Loucy (cell line): ENCODE measurements at regions not wholly inside any gene's neighbourhood (a gene's known extent, or its start where the extent isn't known, plus 50 kb on each side); places are given as distances from the start of the nearest gene placed in this dataset.

Experiments used
- H2AFZ ChIP-seq: fragments of 200-600 bp; sonication (generic); 2 replicates; pipeline ENCODE4 v1.6.0; 2016; ENCODE audit warnings: antibody characterized with exemption, mild to moderate bottlenecking, low read length, moderate library complexity
- H3F3A ChIP-seq: fragments of 200-600 bp; 2 replicates; pipeline ENCODE4 v1.6.0; 2016; ENCODE audit warnings: antibody characterized with exemption, low read depth, mild to moderate bottlenecking
- H3K27me3 ChIP-seq: fragments of 200-600 bp; sonication (generic); 2 replicates; pipeline ENCODE4 v1.6.1; 2014; ENCODE audit warnings: low read length, mild to moderate bottlenecking; ENCODE audit not compliant: insufficient read depth, poor library complexity, severe bottlenecking
- H3K36me3 ChIP-seq: fragments of 200-600 bp; sonication (generic); 2 replicates; pipeline ENCODE4 v1.6.1; 2016; ENCODE audit warnings: low read length; ENCODE audit not compliant: insufficient read depth
- H3K4me1 ChIP-seq: fragments of 200-600 bp; sonication (generic); 2 replicates; pipeline ENCODE4 v1.5.1; 2014; ENCODE audit warnings: low read length, mild to moderate bottlenecking; ENCODE audit not compliant: insufficient read depth, poor library complexity, severe bottlenecking
- H3K4me2 ChIP-seq: fragments of 200-600 bp; sonication (generic); 2 replicates; pipeline ENCODE4 v1.6.0; 2014; ENCODE audit warnings: antibody characterized with exemption, low read length, low read depth, mild to moderate bottlenecking; ENCODE audit not compliant: poor library complexity, severe bottlenecking
- H3K4me3 ChIP-seq: fragments of 200-600 bp; sonication (generic); 2 replicates; pipeline ENCODE4 v1.5.1; 2014; ENCODE audit warnings: low read length, mild to moderate bottlenecking, mixed read lengths; ENCODE audit not compliant: poor library complexity, severe bottlenecking
- H3K79me2 ChIP-seq: fragments of 200-600 bp; sonication (generic); 2 replicates; pipeline ENCODE4 v1.6.1; 2014; ENCODE audit warnings: low read length; ENCODE audit not compliant: insufficient read depth
- H3K9ac ChIP-seq: fragments of 200-600 bp; sonication (generic); 2 replicates; pipeline ENCODE4 v1.6.0; 2014; ENCODE audit warnings: mild to moderate bottlenecking, low read depth, low read length, moderate library complexity; ENCODE audit not compliant: poor library complexity, severe bottlenecking
- H3K9me2 ChIP-seq: fragments of 200-600 bp; sonication (generic); replicated peaks from 2 replicates; pipeline ENCODE4 v1.6.1; 2016; ENCODE audit warnings: low read depth, low read length, mixed read lengths
- H3K9me3 ChIP-seq: fragments of 200-600 bp; sonication (generic); 2 replicates; pipeline ENCODE4 v1.6.1; 2014; ENCODE audit warnings: mild to moderate bottlenecking, antibody characterized with exemption, low read length, low read depth; ENCODE audit not compliant: insufficient read depth
- H4K20me1 ChIP-seq: fragments of 200-600 bp; sonication (generic); 2 replicates; pipeline ENCODE4 v1.6.0; 2014; ENCODE audit warnings: antibody characterized with exemption, low read length, mild to moderate bottlenecking; ENCODE audit not compliant: insufficient read depth, poor library complexity, severe bottlenecking
- CTCF ChIP-seq: fragments of 200-600 bp; sonication (generic); conservative IDR thresholded peaks from 2 replicates; pipeline ENCODE4 v1.5.1; 2014; ENCODE audit warnings: mild to moderate bottlenecking, antibody characterized with exemption, low read length
- EZH2phosphoT487 ChIP-seq: fragments of 200-600 bp; IDR thresholded peaks from 2 replicates; pipeline ENCODE4 v1.6.1; 2018; ENCODE audit warnings: antibody characterized with exemption, mild to moderate bottlenecking, moderate library complexity, borderline replicate concordance

GRCh38 chr6:147986846-147987245, 355.8 kb upstream of the SASH1 start:
- Histone ChIP-seq H3K4me1 (peaks cover 12% of the 10 kb centered on the region), H3K4me2 (no peak overlapping the region), H3K36me3 (no peaks in the 10 kb centered on the region), H3K9me3 (no peaks in the 10 kb centered on the region), H2AFZ (no peak overlapping the region), H3F3A (no peaks in the 10 kb centered on the region), H3K27me3 (no peaks in the 10 kb centered on the region), H3K9me2 (no peaks in the 10 kb centered on the region), H3K9ac (no peak overlapping the region), H3K4me3 (no peak overlapping the region), H3K79me2 (no peaks in the 10 kb centered on the region), H4K20me1 (no peaks in the 10 kb centered on the region)
- TF ChIP-seq EZH2phosphoT487 (no peak), CTCF (no peak)

DNA sequence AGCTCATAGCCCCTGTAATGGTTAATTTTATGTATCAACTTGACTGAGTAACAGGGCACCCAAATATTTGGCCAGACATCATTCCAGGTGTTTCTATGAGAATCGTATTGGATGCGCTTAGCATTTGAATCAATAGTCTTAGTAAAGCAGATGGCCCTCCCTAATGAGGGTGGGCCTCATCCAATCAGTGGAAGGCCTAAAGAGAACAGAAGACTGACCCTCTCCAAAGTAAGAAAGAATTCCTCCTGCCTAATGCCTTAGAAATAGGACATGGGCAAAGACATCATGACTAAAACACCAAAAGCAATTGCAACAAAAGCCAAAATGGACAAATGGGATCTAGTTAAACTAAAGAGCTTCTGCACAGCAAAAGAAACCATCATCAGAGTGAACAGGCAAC, 352.5 kb upstream of the SASH1 start:
- Histone ChIP-seq H3K4me3 (no peak overlapping the region), H3K27me3 (no peaks in the 10 kb centered on the region), H3K9me3 (no peaks in the 10 kb centered on the region), H3K9ac (no peak overlapping the region), H3K36me3 (no peaks in the 10 kb centered on the region), H4K20me1 (no peaks in the 10 kb centered on the region), H3K9me2 (no peaks in the 10 kb centered on the region), H3F3A (no peaks in the 10 kb centered on the region), H3K4me2 (no peak overlapping the region), H3K4me1 (peaks cover 12% of the 10 kb centered on the region), H2AFZ (no peak overlapping the region), H3K79me2 (no peaks in the 10 kb centered on the region)
- no peak for TF ChIP-seq CTCF
- no peak for TF ChIP-seq EZH2phosphoT487

DNA sequence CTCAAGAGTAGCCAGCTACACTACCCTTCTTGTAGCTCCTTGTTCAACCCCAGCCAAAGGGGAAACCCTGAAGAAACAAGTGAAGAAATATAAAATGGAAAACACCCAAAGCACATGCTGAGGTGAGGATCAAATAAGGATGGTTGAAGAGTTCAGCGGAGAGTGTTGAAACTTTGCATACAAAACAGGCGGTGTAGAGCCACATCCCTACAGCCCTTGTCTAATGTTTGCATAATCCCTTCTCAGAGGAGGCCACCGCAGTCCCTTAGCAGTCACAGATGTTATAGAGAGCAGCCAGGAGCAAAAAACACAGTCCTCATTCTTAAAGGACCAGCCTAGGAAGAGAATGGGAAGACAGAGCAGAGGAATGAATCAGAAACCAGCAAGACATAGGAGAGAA, 350.7 kb upstream of the SASH1 start:
- H3K27me3 ChIP-seq, result no peaks in the 10 kb centered on the region
- peaks cover 9% of the 10 kb centered on the region for H3K4me1 ChIP-seq
- no peaks in the 10 kb centered on the region for H3K9me3 ChIP-seq
- no peak overlapping the region for H3K4me3 ChIP-seq
- no peaks in the 10 kb centered on the region for H3K36me3 ChIP-seq
- no peaks in the 10 kb centered on the region for H3K9me2 ChIP-seq
- no peak overlapping the region for H3K4me2 ChIP-seq
- TF ChIP-seq CTCF, result no peak
- TF ChIP-seq EZH2phosphoT487, result no peak
- H3F3A ChIP-seq, result no peaks in the 10 kb centered on the region
- H3K79me2 ChIP-seq, result no peaks in the 10 kb centered on the region
- no peak overlapping the region for H2AFZ ChIP-seq
- H3K9ac ChIP-seq, result no peak overlapping the region
- no peaks in the 10 kb centered on the region for H4K20me1 ChIP-seq
